Erythroblast (primary cell): ENCODE measurements at regions not wholly inside any gene's neighbourhood (a gene's known extent, or its start where the extent isn't known, plus 50 kb on each side); places are given as distances from the start of the nearest gene placed in this dataset.

Source experiments
- GATA1 ChIP-seq: IDR thresholded peaks from 2 replicates; pipeline ENCODE4 v1.6.1; 2011; ENCODE audit warnings: low read depth, mild to moderate bottlenecking, control low read depth, low read length, moderate library complexity
- POLR2A ChIP-seq: IDR thresholded peaks from 2 replicates; pipeline ENCODE4 v1.6.1; 2011; ENCODE audit warnings: mild to moderate bottlenecking, low read length

DNA sequence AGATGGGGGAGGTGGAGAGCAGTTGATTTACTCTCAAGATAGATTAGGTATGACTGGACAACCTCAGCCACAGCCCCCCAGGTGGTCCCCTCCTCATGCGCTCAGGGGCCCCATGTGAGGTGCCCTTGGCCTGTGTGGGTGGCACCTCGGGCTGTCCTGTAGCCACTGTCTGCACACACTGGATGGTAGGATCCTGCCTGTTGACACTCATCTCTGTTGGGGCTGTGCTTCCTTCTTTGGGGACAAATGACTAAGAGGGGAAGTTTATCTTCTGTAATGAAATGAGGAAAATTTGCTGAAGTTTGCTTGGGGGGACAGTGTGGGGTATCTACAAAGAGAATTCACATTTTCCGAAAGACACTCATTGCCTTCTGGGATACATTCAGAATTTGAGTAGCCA is 53.6 kb upstream of the ANTXRL start:
- TF ChIP-seq POLR2A (no peak), GATA1 (no peak)
